T1000 (cell line): ENCODE measurements at regions not wholly inside any gene's neighbourhood (a gene's known extent, or its start where the extent isn't known, plus 50 kb on each side); places are given as distances from the start of the nearest gene placed in this dataset.

ENCODE experiments used
- DNase-seq: peaks from one replicate; lab custom pipeline; 2025; ENCODE audit warnings: mixed read lengths; lab: John Stamatoyannopoulos, UW

GRCh38 chr2:8399731-8400130 is 282.1 kb upstream of the ID2 start:
- no peak for DNase-seq

- DNase-seq: no peak
These were observed 281.7 kb upstream of the ID2 start for GRCh38 chr2:8400196-8400595.

- DNase-seq: no peak
These were observed 279.6 kb upstream of the ID2 start for GRCh38 chr2:8402222-8402621.

- no peak for DNase-seq
These were observed 278.0 kb upstream of the ID2 start for GRCh38 chr2:8403876-8404275.

GRCh38 chr2:8405334-8405733 is 276.5 kb upstream of the ID2 start:
- DNase-seq: no peak

- DNase-seq: no peak
These were observed 275.6 kb upstream of the ID2 start for GRCh38 chr2:8406271-8406670.

GRCh38 chr2:8407332-8407731 is 274.5 kb upstream of the ID2 start:
- DNase-seq: no peak

- no peak for DNase-seq
These were observed 273.0 kb upstream of the ID2 start for GRCh38 chr2:8408560-8409460.

- no peak for DNase-seq
These were observed 272.2 kb upstream of the ID2 start for GRCh38 chr2:8409461-8410260.

GRCh38 chr2:8412082-8412481 is 269.8 kb upstream of the ID2 start:
- DNase-seq: no peak

- DNase-seq: peak; percentile 4
These were observed 269.3 kb upstream of the ID2 start for GRCh38 chr2:8412586-8412985.

- no peak for DNase-seq
These were observed 268.2 kb upstream of the ID2 start for GRCh38 chr2:8413589-8414135.

- no peak for DNase-seq
These were observed 266.6 kb upstream of the ID2 start for GRCh38 chr2:8414946-8415879.

- no peak for DNase-seq
These were observed 265.8 kb upstream of the ID2 start for GRCh38 chr2:8416001-8416571.

GRCh38 chr2:8416849-8417832 is 264.7 kb upstream of the ID2 start:
- no peak for DNase-seq

- no peak for DNase-seq
These were observed 263.1 kb upstream of the ID2 start for GRCh38 chr2:8418721-8419120.

- no peak for DNase-seq
These were observed 260.0 kb upstream of the ID2 start for GRCh38 chr2:8421658-8422449.

- no peak for DNase-seq
These were observed 259.4 kb upstream of the ID2 start for GRCh38 chr2:8422450-8422800.
